Endothelial cell (in vitro differentiated cells): ENCODE measurements at regions not wholly inside any gene's neighbourhood (a gene's known extent, or its start where the extent isn't known, plus 50 kb on each side); places are given as distances from the start of the nearest gene placed in this dataset.

Source experiments
- DNase-seq: peaks from one replicate; pipeline ENCODE4 v3.0.0; 2021; ENCODE audit warnings: low spot score
- H3K27ac Mint-ChIP-seq: one replicate; pipeline ENCODE4 v1.8.0; 2021; ENCODE audit warnings: mixed read lengths, inconsistent platforms; ENCODE audit not compliant: unreplicated experiment
- H3K27me3 Mint-ChIP-seq: one replicate; pipeline ENCODE4 v1.8.0; 2021; ENCODE audit warnings: mild to moderate bottlenecking, moderate library complexity, mixed read lengths, inconsistent platforms; ENCODE audit not compliant: unreplicated experiment
- H3K36me3 Mint-ChIP-seq: one replicate; pipeline ENCODE4 v1.8.0; 2021; ENCODE audit warnings: mild to moderate bottlenecking, low read depth, mixed read lengths, inconsistent platforms; ENCODE audit not compliant: unreplicated experiment
- H3K4me1 Mint-ChIP-seq: one replicate; pipeline ENCODE4 v1.8.0; 2021; ENCODE audit warnings: mild to moderate bottlenecking, mixed read lengths, inconsistent platforms; ENCODE audit not compliant: unreplicated experiment
- H3K4me3 Mint-ChIP-seq: one replicate; pipeline ENCODE4 v1.8.0; 2021; ENCODE audit warnings: mild to moderate bottlenecking, mixed read lengths, inconsistent platforms; ENCODE audit not compliant: unreplicated experiment
- H3K9me3 Mint-ChIP-seq: one replicate; pipeline ENCODE4 v1.8.0; 2021; ENCODE audit warnings: mixed read lengths, inconsistent platforms; ENCODE audit not compliant: unreplicated experiment
- CTCF ChIP-seq: fragments of 200-600 bp; sonication (generic); IDR thresholded peaks from one replicate; pipeline ENCODE4 v1.5.0; 2021; ENCODE audit warnings: antibody characterized with exemption; ENCODE audit not compliant: unreplicated experiment

GRCh38 chr18:22334567-22334966 is 83.1 kb downstream of the CTAGE1 start:
- H3K27ac Mint-ChIP-seq, result no peak overlapping the region
- peaks cover 72% of the 10 kb centered on the region for H3K4me1 Mint-ChIP-seq
- H3K36me3 Mint-ChIP-seq, result no peaks in the 10 kb centered on the region
- H3K4me3 Mint-ChIP-seq, result no peak overlapping the region
- no peaks in the 10 kb centered on the region for H3K9me3 Mint-ChIP-seq
- no peak for TF ChIP-seq CTCF
- peaks cover 19% of the 10 kb centered on the region for H3K27me3 Mint-ChIP-seq
- no peak for DNase-seq

GRCh38 chr18:22332590-22332989 is 85.1 kb downstream of the CTAGE1 start:
- Mint-ChIP-seq H3K4me3 (no peak overlapping the region), H3K36me3 (no peaks in the 10 kb centered on the region), H3K9me3 (no peaks in the 10 kb centered on the region), H3K4me1 (peaks cover 60% of the 10 kb centered on the region), H3K27me3 (peaks cover 16% of the 10 kb centered on the region), H3K27ac (no peak overlapping the region)
- TF ChIP-seq CTCF, result peak; percentile 43
- DNase-seq, result peak; percentile 24

GRCh38 chr18:22330508-22330907 is 87.2 kb downstream of the CTAGE1 start:
- no peaks in the 10 kb centered on the region for H3K36me3 Mint-ChIP-seq
- no peak for DNase-seq
- H3K9me3 Mint-ChIP-seq, result no peaks in the 10 kb centered on the region
- H3K27me3 Mint-ChIP-seq, result peaks cover 5% of the 10 kb centered on the region
- H3K4me3 Mint-ChIP-seq, result no peak overlapping the region
- TF ChIP-seq CTCF, result no peak
- H3K27ac Mint-ChIP-seq, result peak overlapping the region; percentile 34
- H3K4me1 Mint-ChIP-seq, result peaks cover 41% of the 10 kb centered on the region

GRCh38 chr18:22325396-22325795 is 92.3 kb downstream of the CTAGE1 start:
- Mint-ChIP-seq H3K9me3 (no peaks in the 10 kb centered on the region), H3K27me3 (peaks cover 3% of the 10 kb centered on the region), H3K36me3 (no peaks in the 10 kb centered on the region), H3K4me3 (no peak overlapping the region), H3K27ac (no peak overlapping the region), H3K4me1 (peaks cover 6% of the 10 kb centered on the region)
- DNase-seq, result no peak
- no peak for TF ChIP-seq CTCF

- H3K4me1 Mint-ChIP-seq, result peaks cover 4% of the 10 kb centered on the region
- peaks cover 1% of the 10 kb centered on the region for H3K27me3 Mint-ChIP-seq
- peak; percentile 52 for DNase-seq
- TF ChIP-seq CTCF, result peak; percentile 33
- H3K36me3 Mint-ChIP-seq, result no peaks in the 10 kb centered on the region
- H3K4me3 Mint-ChIP-seq, result no peak overlapping the region
- no peak overlapping the region for H3K27ac Mint-ChIP-seq
- H3K9me3 Mint-ChIP-seq, result no peaks in the 10 kb centered on the region
These were observed 93.3 kb downstream of the CTAGE1 start for GRCh38 chr18:22324191-22325131.
